Left lung (tissue), 4 donors: ENCODE measurements at regions not wholly inside any gene's neighbourhood (a gene's known extent, or its start where the extent isn't known, plus 50 kb on each side); places are given as distances from the start of the nearest gene placed in this dataset.
"Not testable (repeated sequence)": the region's sequence is repeated elsewhere in the genome, so short reads cannot be mapped to it uniquely, and the experiment has no call there.

Experiments
- ATAC-seq: fragments of 200-7000 bp; cut with Tn5 transposase; one replicate; pipeline ENCODE4 v1.9.1; 2020; ENCODE audit warnings: moderate library complexity
- DNase-seq, 4 donors: peaks; one replicate each; pipeline ENCODE4 v3.0.0-alpha.2; 2013 to 2020
- H3K27ac ChIP-seq, 2 donors: fragments of 200-600 bp; sonication (generic) in 1 of 2; one replicate each; pipeline versions ENCODE4 v1.5.0 to v1.8.0; 2020 to 2021
- H3K27me3 ChIP-seq, 2 donors: fragments of 200-600 bp; sonication (generic) in 1 of 2; one replicate each; pipeline versions ENCODE4 v1.5.0 to v1.8.0; 2020 to 2021
- H3K36me3 ChIP-seq, 2 donors: fragments of 200-600 bp; sonication (generic) in 1 of 2; one replicate each; pipeline versions ENCODE4 v1.5.0 to v1.8.0; 2020 to 2021
- H3K4me1 ChIP-seq, 2 donors: fragments of 200-600 bp; one replicate each; pipeline ENCODE4 v1.8.0; 2021
- H3K4me3 ChIP-seq, 2 donors: fragments of 200-600 bp; sonication (generic) in 1 of 2; one replicate each; pipeline versions ENCODE4 v1.5.0 to v1.8.0; 2020 to 2021; ENCODE audit warnings: mild to moderate bottlenecking in 1 of 2
- H3K9me3 ChIP-seq, 2 donors: fragments of 200-600 bp; sonication (generic) in 1 of 2; one replicate each; pipeline versions ENCODE4 v1.5.0 to v1.8.0; 2020 to 2021
- intact Hi-C, 2 donors: fragments of 100-400 bp; cut with DNase I; formaldehyde crosslinking; loops; one replicate each; pipeline versions ENCODE4 v1.11.2 to v1.14.2; 2022
- TF ChIP-seq, protein P1 (sequence below), 2 donors: fragments of 200-600 bp; sonication (generic) in 1 of 2; IDR thresholded peaks; one replicate each; pipeline versions ENCODE4 v1.5.0 to v1.8.0; 2021; ENCODE audit warnings: antibody characterized with exemption in 2 of 2
- donor health status: DM: no; HTN: yes; CAD: no.
- donor health status: DM: no; HTN: no; CAD: no.

DNA sequence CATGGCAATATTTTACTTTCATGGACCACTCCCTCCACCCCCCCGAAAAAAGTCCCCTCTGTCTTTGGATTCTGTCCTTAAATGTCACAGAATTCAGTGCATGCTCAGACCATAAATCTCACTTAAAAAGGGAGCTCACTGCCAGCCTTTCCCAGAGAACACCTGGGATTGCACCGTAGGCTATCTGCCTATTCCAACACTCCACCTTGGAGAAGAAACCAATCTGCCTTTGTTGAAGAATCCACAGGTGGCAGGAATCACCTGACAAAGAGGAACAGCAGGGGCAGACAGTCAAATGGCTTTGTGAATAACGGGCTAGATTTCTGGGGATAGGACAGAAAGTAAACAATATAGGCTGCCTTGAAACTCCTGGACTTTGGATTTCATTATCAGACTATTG is 306.7 kb upstream of the BRINP1 start:
- DNase-seq = no peak
- no peak for ATAC-seq
- Histone ChIP-seq H3K27me3 (no peaks in the 10 kb centered on the region), H3K27ac (no peak overlapping the region), H3K4me1 (no peaks in the 10 kb centered on the region), H3K4me3 (no peak overlapping the region), H3K36me3 (no peaks in the 10 kb centered on the region), H3K9me3 (no peaks in the 10 kb centered on the region)
- intact Hi-C loops = no loop called here
- TF ChIP-seq, protein P1, sequence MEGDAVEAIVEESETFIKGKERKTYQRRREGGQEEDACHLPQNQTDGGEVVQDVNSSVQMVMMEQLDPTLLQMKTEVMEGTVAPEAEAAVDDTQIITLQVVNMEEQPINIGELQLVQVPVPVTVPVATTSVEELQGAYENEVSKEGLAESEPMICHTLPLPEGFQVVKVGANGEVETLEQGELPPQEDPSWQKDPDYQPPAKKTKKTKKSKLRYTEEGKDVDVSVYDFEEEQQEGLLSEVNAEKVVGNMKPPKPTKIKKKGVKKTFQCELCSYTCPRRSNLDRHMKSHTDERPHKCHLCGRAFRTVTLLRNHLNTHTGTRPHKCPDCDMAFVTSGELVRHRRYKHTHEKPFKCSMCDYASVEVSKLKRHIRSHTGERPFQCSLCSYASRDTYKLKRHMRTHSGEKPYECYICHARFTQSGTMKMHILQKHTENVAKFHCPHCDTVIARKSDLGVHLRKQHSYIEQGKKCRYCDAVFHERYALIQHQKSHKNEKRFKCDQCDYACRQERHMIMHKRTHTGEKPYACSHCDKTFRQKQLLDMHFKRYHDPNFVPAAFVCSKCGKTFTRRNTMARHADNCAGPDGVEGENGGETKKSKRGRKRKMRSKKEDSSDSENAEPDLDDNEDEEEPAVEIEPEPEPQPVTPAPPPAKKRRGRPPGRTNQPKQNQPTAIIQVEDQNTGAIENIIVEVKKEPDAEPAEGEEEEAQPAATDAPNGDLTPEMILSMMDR (IDR thresholded peaks at IDR 0.05) = no peak

- ATAC-seq, H3K9me3 ChIP-seq, H3K4me3 ChIP-seq, H3K4me1 ChIP-seq, H3K27ac ChIP-seq, DNase-seq, intact Hi-C loops, H3K36me3 ChIP-seq, H3K27me3 ChIP-seq: not testable (repeated sequence)
Measured at GRCh38 chr9:119672763-119673162, 303.5 kb upstream of the BRINP1 start.

- no peak for DNase-seq
- no peak overlapping the region for H3K27ac ChIP-seq
- TF ChIP-seq, protein P1 (IDR thresholded peaks at IDR 0.05) = no peak
- ATAC-seq = no peak
- no peaks in the 10 kb centered on the region for H3K27me3 ChIP-seq
- H3K36me3 ChIP-seq = no peaks in the 10 kb centered on the region
- H3K4me1 ChIP-seq = no peaks in the 10 kb centered on the region
- intact Hi-C loops = no loop called here
- H3K4me3 ChIP-seq = no peak overlapping the region
- H3K9me3 ChIP-seq = no peaks in the 10 kb centered on the region
Measured at GRCh38 chr9:119667916-119668315, 298.7 kb upstream of the BRINP1 start.

DNA sequence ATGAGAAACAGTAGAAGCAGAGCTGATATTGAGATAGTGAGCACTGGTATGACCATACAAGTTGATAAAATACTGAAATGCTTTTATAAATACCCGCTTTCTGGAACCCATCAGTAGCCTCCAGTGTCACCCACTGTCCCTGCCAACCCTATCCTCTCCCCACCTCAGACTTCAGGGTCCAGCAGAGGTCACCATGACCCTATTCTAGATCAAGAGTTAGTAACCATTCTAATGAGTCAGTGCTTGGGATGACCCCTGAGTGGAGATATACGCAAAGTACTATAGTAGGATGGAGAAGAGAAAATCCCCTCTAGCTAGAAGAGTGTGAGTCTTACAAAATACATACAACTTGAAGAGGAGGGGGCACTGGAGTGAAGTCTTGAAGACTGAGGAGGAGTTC is 297.9 kb upstream of the BRINP1 start:
- DNase-seq (no peak), ATAC-seq (no peak)
- Histone ChIP-seq H3K27me3 (no peaks in the 10 kb centered on the region), H3K4me1 (no peaks in the 10 kb centered on the region), H3K9me3 (no peaks in the 10 kb centered on the region), H3K27ac (no peak overlapping the region), H3K36me3 (no peaks in the 10 kb centered on the region), H3K4me3 (no peak overlapping the region)
- TF ChIP-seq, protein P1 (IDR thresholded peaks at IDR 0.05) = no peak
- intact Hi-C loops = no loop called here

DNA sequence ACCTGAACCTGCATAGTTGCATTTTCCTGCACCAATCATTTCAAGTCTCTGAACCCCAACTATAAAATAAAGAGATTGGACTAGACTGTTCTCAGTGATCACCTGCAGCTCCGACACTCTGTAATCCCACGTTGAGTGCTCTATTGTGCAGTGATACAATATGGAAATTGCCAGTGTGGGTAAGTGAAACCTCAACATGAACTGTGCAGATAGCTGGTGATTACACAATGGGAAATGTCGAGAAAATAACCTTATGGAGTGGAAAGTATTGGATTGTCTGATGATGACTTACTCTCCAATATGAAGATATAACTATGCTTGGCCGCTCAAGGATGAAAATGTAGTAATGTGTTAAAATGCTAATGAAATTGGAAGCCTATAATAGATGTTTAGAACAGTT is 293.1 kb upstream of the BRINP1 start:
- H3K36me3 ChIP-seq = no peaks in the 10 kb centered on the region
- no peaks in the 10 kb centered on the region for H3K9me3 ChIP-seq
- DNase-seq (no peak), ATAC-seq (no peak)
- no peak overlapping the region for H3K27ac ChIP-seq
- intact Hi-C loops = no loop called here
- no peaks in the 10 kb centered on the region for H3K4me1 ChIP-seq
- TF ChIP-seq, protein P1 (IDR thresholded peaks at IDR 0.05) = no peak
- no peak overlapping the region for H3K4me3 ChIP-seq
- H3K27me3 ChIP-seq = no peaks in the 10 kb centered on the region

GRCh38 chr9:119652931-119653330 is 283.7 kb upstream of the BRINP1 start:
- DNase-seq (no peak), ATAC-seq (no peak)
- H3K4me3 ChIP-seq = no peak overlapping the region
- TF ChIP-seq, protein P1 (IDR thresholded peaks at IDR 0.05) = no peak
- no peaks in the 10 kb centered on the region for H3K9me3 ChIP-seq
- no peaks in the 10 kb centered on the region for H3K36me3 ChIP-seq
- intact Hi-C loops = no loop called here
- H3K27me3 ChIP-seq = no peaks in the 10 kb centered on the region
- no peaks in the 10 kb centered on the region for H3K4me1 ChIP-seq
- H3K27ac ChIP-seq = no peak overlapping the region
